ENCODE measurements at regions not wholly inside any gene's neighbourhood (a gene's known extent, or its start where the extent isn't known, plus 50 kb on each side); places are given as distances from the start of the nearest gene placed in this dataset.

- TF ChIP-seq EP300 (IDR thresholded peaks at IDR 0.05; ENCODE audit: borderline replicate concordance in 1 of 2, low read depth in 2 of 2, low read length in 2 of 2) = no peak
- TF ChIP-seq RFX5 (IDR thresholded peaks at IDR 0.05; ENCODE audit: borderline replicate concordance, low read depth, low read length) = no peak
- TF ChIP-seq EZH2 (IDR thresholded peaks at IDR 0.05; ENCODE audit: low read depth, low read length, severe bottlenecking) = no peak
- TF ChIP-seq TBP (IDR thresholded peaks at IDR 0.05; ENCODE audit: low read depth, low read length) = no peak
Measured at GRCh38 chr11:69999721-70000120, 78.4 kb upstream of the ANO1 start (continued).
